ENCODE measurements at regions not wholly inside any gene's neighbourhood (a gene's known extent, or its start where the extent isn't known, plus 50 kb on each side); places are given as distances from the start of the nearest gene placed in this dataset.
"Not testable (repeated sequence)": the region's sequence is repeated elsewhere in the genome, so short reads cannot be mapped to it uniquely, and the experiment has no call there.

DNA sequence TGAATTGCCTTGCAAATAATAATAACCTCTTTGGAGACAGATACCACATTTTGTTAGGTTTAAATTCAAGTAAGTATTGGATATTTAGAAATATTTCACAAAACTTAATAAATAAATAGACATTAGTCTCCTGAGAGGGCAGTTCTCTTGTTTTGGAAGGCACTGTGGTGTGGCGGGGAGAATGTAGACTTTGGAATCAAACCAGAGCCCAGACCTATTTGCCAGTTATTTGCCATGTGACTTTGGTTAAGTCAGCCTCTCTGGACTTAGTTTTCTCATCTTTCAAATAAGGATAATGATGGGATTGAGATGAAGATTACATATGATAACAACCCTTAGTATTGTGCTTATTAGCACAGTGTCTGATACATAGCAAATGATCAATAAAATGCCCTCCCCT is 1835.6 kb downstream of the KHDRBS2 start:
- H3K4me2 ChIP-seq (ENCODE audit: low read depth, low read length); ATAC-seq; H3K27ac ChIP-seq (ENCODE audit: extremely low read length, insufficient read depth, low read length); H4K20me1 ChIP-seq (ENCODE audit: insufficient read depth, low read length); intact Hi-C loops (cut with micrococcal nuclease; ENCODE audit: unreplicated experiment); H2AFZ ChIP-seq (ENCODE audit: low read length); CTCF ChIA-PET (ENCODE audit: low intra/inter-chr PET ratio, low total read pairs); H3K9ac ChIP-seq (ENCODE audit: insufficient read depth, low read depth, low read length); POLR2A ChIA-PET; DNase-seq (ENCODE audit: low spot score); H3K79me2 ChIP-seq (ENCODE audit: insufficient read depth, low read length); H3K4me3 ChIP-seq (replicated peaks in 1 of 3; ENCODE audit: insufficient read depth in 1 of 3, low read depth in 2 of 3, low read length in 3 of 3); FAIRE-seq; H3K4me1 ChIP-seq (ENCODE audit: insufficient read depth, low read length); BruUV-seq (replicated peaks); H3K36me3 ChIP-seq (replicated peaks in 1 of 2; ENCODE audit: control insufficient read depth in 1 of 2, insufficient read depth in 2 of 2, low read length in 2 of 2); H3K27me3 ChIP-seq (ENCODE audit: control insufficient read depth in 1 of 2, insufficient read depth in 2 of 2, low read length in 2 of 2); in situ Hi-C loops (cut with HindIII; ENCODE audit: extremely low pct_ligation_motif_present, low pct_unique_long_range_greater_than_20kb): not testable (repeated sequence)
- 0% methylated on average over 1 of the region's 1 CpG for WGBS (ENCODE audit: low lambda C conversion rate)
- peaks cover 30% of the 10 kb centered on the region for H3K9me3 ChIP-seq (ENCODE audit: low read length)

DNA sequence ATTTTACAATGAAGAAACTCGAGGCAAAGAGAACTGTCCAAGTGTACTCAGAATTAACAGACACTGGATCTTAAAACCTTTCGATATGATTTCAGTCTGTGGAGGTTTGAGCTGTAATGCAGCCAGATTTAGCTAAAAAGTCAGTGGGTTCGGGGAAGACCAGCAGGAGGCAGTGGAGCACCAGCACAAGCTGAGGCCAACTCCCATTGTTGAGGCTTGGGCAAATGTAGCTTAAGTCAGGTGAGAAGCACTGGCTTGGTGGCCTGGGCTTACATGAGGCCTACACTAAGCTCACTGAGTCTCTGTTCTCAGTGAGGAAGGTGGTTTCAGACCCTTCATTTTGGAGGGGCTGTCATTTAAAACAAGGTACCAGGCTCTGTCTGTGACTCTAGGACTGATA is 1841.5 kb downstream of the KHDRBS2 start:
- POLR2A ChIA-PET; H3K4me2 ChIP-seq (ENCODE audit: low read depth, low read length); ATAC-seq; CTCF ChIA-PET (ENCODE audit: low intra/inter-chr PET ratio, low total read pairs); H3K27ac ChIP-seq (ENCODE audit: extremely low read length, insufficient read depth, low read length); intact Hi-C loops (cut with micrococcal nuclease; ENCODE audit: unreplicated experiment); H4K20me1 ChIP-seq (ENCODE audit: insufficient read depth, low read length); H3K36me3 ChIP-seq (replicated peaks in 1 of 2; ENCODE audit: control insufficient read depth in 1 of 2, insufficient read depth in 2 of 2, low read length in 2 of 2); H3K4me1 ChIP-seq (ENCODE audit: insufficient read depth, low read length); in situ Hi-C loops (cut with HindIII; ENCODE audit: extremely low pct_ligation_motif_present, low pct_unique_long_range_greater_than_20kb); H3K79me2 ChIP-seq (ENCODE audit: insufficient read depth, low read length); H3K9ac ChIP-seq (ENCODE audit: insufficient read depth, low read depth, low read length); BruUV-seq (replicated peaks); H3K4me3 ChIP-seq (replicated peaks in 1 of 3; ENCODE audit: insufficient read depth in 1 of 3, low read depth in 2 of 3, low read length in 3 of 3); FAIRE-seq; H2AFZ ChIP-seq (ENCODE audit: low read length); DNase-seq (ENCODE audit: low spot score); H3K27me3 ChIP-seq (ENCODE audit: control insufficient read depth in 1 of 2, insufficient read depth in 2 of 2, low read length in 2 of 2): not testable (repeated sequence)
- 20% methylated on average over 3 of the region's 3 CpGs for WGBS (ENCODE audit: low lambda C conversion rate)
- H3K9me3 ChIP-seq (ENCODE audit: low read length): peaks cover 42% of the 10 kb centered on the region

DNA sequence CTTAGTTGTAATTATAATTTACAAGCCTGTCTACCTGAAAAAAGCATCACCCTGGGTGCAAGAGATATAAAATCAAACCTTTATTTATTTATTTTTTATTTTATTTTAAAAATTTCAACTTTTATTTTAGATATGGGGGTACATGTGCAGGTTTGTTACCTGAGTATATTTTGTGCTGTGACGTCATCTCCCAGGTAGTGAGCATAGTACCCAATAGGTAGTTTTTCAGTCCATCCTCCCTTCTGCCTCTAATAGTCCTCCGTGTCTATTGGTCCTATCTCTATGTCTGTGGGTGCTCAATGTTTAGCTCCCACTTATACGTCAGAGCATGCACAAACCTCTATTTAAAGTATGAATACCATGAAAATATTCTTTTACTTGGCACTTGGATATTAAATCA is 1846.3 kb downstream of the KHDRBS2 start:
- POLR2A ChIA-PET; FAIRE-seq; ATAC-seq; DNase-seq (ENCODE audit: low spot score); CTCF ChIA-PET (ENCODE audit: low intra/inter-chr PET ratio, low total read pairs); in situ Hi-C loops (cut with HindIII; ENCODE audit: extremely low pct_ligation_motif_present, low pct_unique_long_range_greater_than_20kb); H2AFZ ChIP-seq (ENCODE audit: low read length); H3K4me1 ChIP-seq (ENCODE audit: insufficient read depth, low read length); H3K4me2 ChIP-seq (ENCODE audit: low read depth, low read length); H3K4me3 ChIP-seq (replicated peaks in 1 of 3; ENCODE audit: insufficient read depth in 1 of 3, low read depth in 2 of 3, low read length in 3 of 3); H3K79me2 ChIP-seq (ENCODE audit: insufficient read depth, low read length); H3K27ac ChIP-seq (ENCODE audit: extremely low read length, insufficient read depth, low read length); BruUV-seq (replicated peaks); H4K20me1 ChIP-seq (ENCODE audit: insufficient read depth, low read length); H3K36me3 ChIP-seq (replicated peaks in 1 of 2; ENCODE audit: control insufficient read depth in 1 of 2, insufficient read depth in 2 of 2, low read length in 2 of 2); intact Hi-C loops (cut with micrococcal nuclease; ENCODE audit: unreplicated experiment); H3K27me3 ChIP-seq (ENCODE audit: control insufficient read depth in 1 of 2, insufficient read depth in 2 of 2, low read length in 2 of 2); H3K9ac ChIP-seq (ENCODE audit: insufficient read depth, low read depth, low read length); TF ChIP-seq ATF7, CREB1 (CRISPR knock-in tag; IDR thresholded peaks at IDR 0.05): not testable (repeated sequence)
- TF ChIP-seq ATF7 (IDR thresholded peaks at IDR 0.05): peak; percentile 90
- peak; percentile 94 for TF ChIP-seq CREB1 (IDR thresholded peaks at IDR 0.05)
- peaks cover 35% of the 10 kb centered on the region for H3K9me3 ChIP-seq (ENCODE audit: low read length)
- 21% methylated on average over 3 of the region's 3 CpGs for WGBS (ENCODE audit: low lambda C conversion rate)

DNA sequence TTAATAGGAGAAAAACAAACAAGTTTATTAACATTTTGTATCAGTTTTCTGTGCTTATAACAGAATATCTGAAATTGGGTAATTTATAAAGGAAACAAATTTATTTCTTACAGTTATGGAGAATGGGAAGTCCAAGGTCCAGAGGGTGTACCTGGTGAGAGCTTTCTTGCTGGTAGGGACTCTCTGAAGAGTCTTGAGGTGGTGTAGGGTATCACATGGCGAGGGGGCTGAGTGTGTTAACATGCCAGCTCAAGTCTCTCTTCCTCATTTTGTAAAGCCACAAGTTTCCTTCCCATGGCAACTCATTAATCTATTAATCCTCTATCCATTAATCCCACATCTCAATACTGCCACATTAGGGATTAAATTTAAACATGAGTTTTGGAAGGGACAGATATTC is 1863.3 kb downstream of the KHDRBS2 start:
- H3K4me3 ChIP-seq (replicated peaks in 1 of 3; ENCODE audit: insufficient read depth in 1 of 3, low read depth in 2 of 3, low read length in 3 of 3); H4K20me1 ChIP-seq (ENCODE audit: insufficient read depth, low read length); H2AFZ ChIP-seq (ENCODE audit: low read length); ATAC-seq; BruUV-seq (replicated peaks); FAIRE-seq; H3K36me3 ChIP-seq (replicated peaks in 1 of 2; ENCODE audit: control insufficient read depth in 1 of 2, insufficient read depth in 2 of 2, low read length in 2 of 2); DNase-seq (ENCODE audit: low spot score); CTCF ChIA-PET (ENCODE audit: low intra/inter-chr PET ratio, low total read pairs); H3K79me2 ChIP-seq (ENCODE audit: insufficient read depth, low read length); H3K27me3 ChIP-seq (ENCODE audit: control insufficient read depth in 1 of 2, insufficient read depth in 2 of 2, low read length in 2 of 2); H3K4me2 ChIP-seq (ENCODE audit: low read depth, low read length); POLR2A ChIA-PET; in situ Hi-C loops (cut with HindIII; ENCODE audit: extremely low pct_ligation_motif_present, low pct_unique_long_range_greater_than_20kb); H3K4me1 ChIP-seq (ENCODE audit: insufficient read depth, low read length); H3K9ac ChIP-seq (ENCODE audit: insufficient read depth, low read depth, low read length); intact Hi-C loops (cut with micrococcal nuclease; ENCODE audit: unreplicated experiment); H3K27ac ChIP-seq (ENCODE audit: extremely low read length, insufficient read depth, low read length): not testable (repeated sequence)
- H3K9me3 ChIP-seq (ENCODE audit: low read length): peaks cover 16% of the 10 kb centered on the region
- no CpG with 5 or more reads among the region's 1 CpG for WGBS (ENCODE audit: low lambda C conversion rate)
